ENCODE measurements at regions not wholly inside any gene's neighbourhood (a gene's known extent, or its start where the extent isn't known, plus 50 kb on each side); places are given as distances from the start of the nearest gene placed in this dataset.

- DNase-seq (ENCODE audit: low spot score): no peak
Observed at GRCh38 chr3:102112704-102113230, 263.5 kb downstream of the NFKBIZ start.

GRCh38 chr3:102113421-102114041 is 264.2 kb downstream of the NFKBIZ start:
- DNase-seq (ENCODE audit: low spot score): no peak

- DNase-seq (ENCODE audit: low spot score): no peak
Observed at GRCh38 chr3:102114264-102114979, 265.1 kb downstream of the NFKBIZ start.

- DNase-seq (ENCODE audit: low spot score): no peak
Observed at GRCh38 chr3:102122527-102122926, 273.2 kb downstream of the NFKBIZ start.

- no peak for DNase-seq (ENCODE audit: low spot score)
Observed at GRCh38 chr3:102123590-102124190, 274.4 kb downstream of the NFKBIZ start.

GRCh38 chr3:102124282-102124681 is 275.0 kb downstream of the NFKBIZ start:
- DNase-seq (ENCODE audit: low spot score): no peak

- no peak for DNase-seq (ENCODE audit: low spot score)
Observed at GRCh38 chr3:102124704-102125103, 275.4 kb downstream of the NFKBIZ start.

GRCh38 chr3:102125197-102125993 is 276.1 kb downstream of the NFKBIZ start:
- DNase-seq (ENCODE audit: low spot score): no peak

- DNase-seq (ENCODE audit: low spot score): no peak
Observed at GRCh38 chr3:102125994-102126368, 276.7 kb downstream of the NFKBIZ start.

GRCh38 chr3:102129760-102130608 is 280.7 kb downstream of the NFKBIZ start:
- DNase-seq (ENCODE audit: low spot score): no peak

GRCh38 chr3:102132370-102132769 is 283.1 kb downstream of the NFKBIZ start:
- no peak for DNase-seq (ENCODE audit: low spot score)

GRCh38 chr3:102133376-102133775 is 284.1 kb downstream of the NFKBIZ start:
- no peak for DNase-seq (ENCODE audit: low spot score)

- no peak for DNase-seq (ENCODE audit: low spot score)
Observed at GRCh38 chr3:102135316-102135715, 286.0 kb downstream of the NFKBIZ start.

- no peak for DNase-seq (ENCODE audit: low spot score)
Observed at GRCh38 chr3:102136183-102136582, 286.9 kb downstream of the NFKBIZ start.

GRCh38 chr3:102140116-102140515 is 290.8 kb downstream of the NFKBIZ start:
- no peak for DNase-seq (ENCODE audit: low spot score)

GRCh38 chr3:102141096-102141927 is 292.0 kb downstream of the NFKBIZ start:
- no peak for DNase-seq (ENCODE audit: low spot score)

- no peak for DNase-seq (ENCODE audit: low spot score)
Observed at GRCh38 chr3:102141928-102142239, 292.6 kb downstream of the NFKBIZ start.

- DNase-seq (ENCODE audit: low spot score): no peak
Observed at GRCh38 chr3:102142379-102143060, 292.3 kb upstream of the ZPLD1 start.

- DNase-seq (ENCODE audit: low spot score): no peak
Observed at GRCh38 chr3:102143536-102143935, 291.3 kb upstream of the ZPLD1 start.

- DNase-seq (ENCODE audit: low spot score): no peak
Observed at GRCh38 chr3:102144063-102144462, 290.8 kb upstream of the ZPLD1 start.

All from hematopoietic multipotent progenitor cell treated with erythropoietin and hydrocortisone succinate and interleukin-3 and kit ligand, for 15 days (in vitro differentiated cells).